BJ (cell line): ENCODE measurements at regions not wholly inside any gene's neighbourhood (a gene's known extent, or its start where the extent isn't known, plus 50 kb on each side); places are given as distances from the start of the nearest gene placed in this dataset.

ENCODE experiments used
- CTCF ChIA-PET: fragments of 350-600 bp; formaldehyde crosslinking; extraction: SDS; loops from one replicate; lab custom pipeline; 2021; ENCODE audit warnings: antibody characterized with exemption, inconsistent platforms; lab: Yijun Ruan, JAX
- POLR2A ChIA-PET: fragments of 300-600 bp; sonication (Branson Sonifier 250); formaldehyde crosslinking; extraction: SDS; loops from one replicate; lab custom pipeline; 2021; ENCODE audit warnings: antibody characterized with exemption; lab: Charles Lee
- DNase-seq: peaks from one replicate; pipeline ENCODE4 v3.0.0-alpha.2; 2011; ENCODE audit warnings: low read depth
- H3K27me3 ChIP-seq: 2 replicates; pipeline ENCODE4 v1.6.0; 2011; ENCODE audit warnings: low read length; ENCODE audit not compliant: control insufficient read depth, insufficient read depth
- H3K36me3 ChIP-seq: 2 replicates; pipeline ENCODE4 v1.5.1; 2011; ENCODE audit warnings: low read length; ENCODE audit not compliant: control insufficient read depth, insufficient read depth
- H3K4me3 ChIP-seq: 2 replicates; pipeline ENCODE4 v1.5.1; 2011; ENCODE audit warnings: low read depth, mild to moderate bottlenecking, control low read depth, low read length
- CTCF ChIP-seq: IDR thresholded peaks from 2 replicates; pipeline ENCODE4 v1.5.1; 2011; ENCODE audit warnings: low read depth, mild to moderate bottlenecking, control low read depth, inconsistent platforms, low read length, moderate library complexity; ENCODE audit not compliant: insufficient read depth

GRCh38 chr13:47478985-47479384 lies 522.1 kb downstream of the SUCLA2 start:
- no peak for TF ChIP-seq CTCF
- no peak for DNase-seq
- ChIA-PET CTCF (interaction anchor here (0.8 kb wide), 1 partner anchor 13 kb away, joined by 3 read pairs; no protein-coding TSS in a partner anchor), POLR2A (no interaction called here)
- Histone ChIP-seq H3K4me3 (no peak overlapping the region), H3K27me3 (no peaks in the 10 kb centered on the region), H3K36me3 (no peaks in the 10 kb centered on the region)

GRCh38 chr13:47475441-47475948 lies 525.6 kb downstream of the SUCLA2 start:
- ChIA-PET POLR2A (interaction anchor here (0.6 kb wide), 1 partner anchor 48 kb away, joined by 3 read pairs; no protein-coding TSS in a partner anchor), CTCF (interaction anchor here (1.1 to 1.2 kb wide), 2 partner anchors 9 to 16 kb away, joined by 3 to 4 read pairs; no protein-coding TSS in a partner anchor)
- H3K27me3 ChIP-seq, result no peaks in the 10 kb centered on the region
- DNase-seq, result no peak
- no peak for TF ChIP-seq CTCF
- H3K36me3 ChIP-seq, result no peaks in the 10 kb centered on the region
- no peak overlapping the region for H3K4me3 ChIP-seq

- Histone ChIP-seq H3K36me3 (no peaks in the 10 kb centered on the region), H3K4me3 (no peak overlapping the region), H3K27me3 (no peaks in the 10 kb centered on the region)
- DNase-seq, result no peak
- ChIA-PET POLR2A (interaction anchor here (0.6 kb wide), 1 partner anchor 47 kb away, joined by 3 read pairs; no protein-coding TSS in a partner anchor), CTCF (interaction anchor here (1.2 kb wide), 1 partner anchor 15 kb away, joined by 4 read pairs; no protein-coding TSS in a partner anchor)
- TF ChIP-seq CTCF, result no peak
Observed at GRCh38 chr13:47474839-47475238, 526.2 kb downstream of the SUCLA2 start.

GRCh38 chr13:47474326-47474725 lies 526.7 kb downstream of the SUCLA2 start:
- no peak overlapping the region for H3K4me3 ChIP-seq
- ChIA-PET POLR2A (no interaction called here), CTCF (interaction anchor here (1.2 kb wide), 1 partner anchor 15 kb away, joined by 4 read pairs; no protein-coding TSS in a partner anchor)
- no peak for DNase-seq
- H3K36me3 ChIP-seq, result no peaks in the 10 kb centered on the region
- no peak for TF ChIP-seq CTCF
- no peaks in the 10 kb centered on the region for H3K27me3 ChIP-seq

- Histone ChIP-seq H3K4me3 (no peak overlapping the region), H3K36me3 (no peaks in the 10 kb centered on the region), H3K27me3 (no peaks in the 10 kb centered on the region)
- CTCF ChIA-PET, result interaction anchor here (1.3 kb wide), 1 partner anchor 34 kb away, joined by 3 read pairs; no protein-coding TSS in a partner anchor
- no peak for TF ChIP-seq CTCF
- POLR2A ChIA-PET, result no interaction called here
- no peak for DNase-seq
Observed at GRCh38 chr13:47472516-47472915, 528.6 kb downstream of the SUCLA2 start.
